ENCODE measurements at regions not wholly inside any gene's neighbourhood (a gene's known extent, or its start where the extent isn't known, plus 50 kb on each side); places are given as distances from the start of the nearest gene placed in this dataset.

DNA sequence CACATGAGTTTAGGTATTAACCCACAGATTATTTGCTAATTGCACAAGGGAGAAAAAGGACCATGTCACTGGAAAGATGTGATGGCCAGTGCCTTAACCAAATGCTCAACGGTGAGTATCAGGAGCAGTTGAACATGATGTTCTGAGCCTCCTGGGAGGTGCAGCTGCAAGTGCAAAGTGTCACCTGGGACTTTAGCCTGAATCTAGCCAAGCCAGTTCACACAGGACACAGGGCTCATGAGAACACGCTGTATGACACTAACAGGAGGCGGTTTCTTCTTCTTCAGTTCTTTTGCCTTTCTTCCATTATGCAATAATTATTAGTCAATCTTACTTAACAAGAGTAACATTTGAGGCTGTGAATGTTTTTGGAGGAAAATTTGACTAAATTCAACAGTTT, 225.3 kb downstream of the THBS2 start:
- Histone ChIP-seq H2AFZ (ENCODE audit: low read depth) (no peak overlapping the region), H3K79me2 (ENCODE audit: insufficient read depth, low read depth) (no peaks in the 10 kb centered on the region), H3K36me3 (ENCODE audit: insufficient read depth) (no peaks in the 10 kb centered on the region), H3K4me3 (IDR thresholded peaks at IDR 0.05; ENCODE audit: insufficient read depth, low read depth, low read length) (no peak overlapping the region), H4K20me1 (ENCODE audit: insufficient read depth) (no peaks in the 10 kb centered on the region), H3K4me2 (no peak overlapping the region), H3K27ac (no peak overlapping the region), H3K9ac (no peak overlapping the region), H3K27me3 (ENCODE audit: insufficient read depth, low read depth) (no peaks in the 10 kb centered on the region), H3K4me1 (ENCODE audit: low read depth, poor library complexity, severe bottlenecking) (no peaks in the 10 kb centered on the region)
- TF ChIP-seq CTCF (conservative IDR thresholded peaks at IDR 0.05; ENCODE audit: low read depth, low read length), result no peak

GRCh38 chr6:169026175-169026574, 227.5 kb downstream of the THBS2 start:
- Histone ChIP-seq H2AFZ (ENCODE audit: low read depth) (no peak overlapping the region), H3K4me1 (ENCODE audit: low read depth, poor library complexity, severe bottlenecking) (no peaks in the 10 kb centered on the region), H3K9ac (no peak overlapping the region), H3K36me3 (ENCODE audit: insufficient read depth) (no peaks in the 10 kb centered on the region), H3K4me2 (no peak overlapping the region), H3K27ac (no peak overlapping the region), H3K27me3 (ENCODE audit: insufficient read depth, low read depth) (no peaks in the 10 kb centered on the region), H3K79me2 (ENCODE audit: insufficient read depth, low read depth) (no peaks in the 10 kb centered on the region), H4K20me1 (ENCODE audit: insufficient read depth) (no peaks in the 10 kb centered on the region), H3K4me3 (IDR thresholded peaks at IDR 0.05; ENCODE audit: insufficient read depth, low read depth, low read length) (no peak overlapping the region)
- no peak for TF ChIP-seq CTCF (conservative IDR thresholded peaks at IDR 0.05; ENCODE audit: low read depth, low read length)

DNA sequence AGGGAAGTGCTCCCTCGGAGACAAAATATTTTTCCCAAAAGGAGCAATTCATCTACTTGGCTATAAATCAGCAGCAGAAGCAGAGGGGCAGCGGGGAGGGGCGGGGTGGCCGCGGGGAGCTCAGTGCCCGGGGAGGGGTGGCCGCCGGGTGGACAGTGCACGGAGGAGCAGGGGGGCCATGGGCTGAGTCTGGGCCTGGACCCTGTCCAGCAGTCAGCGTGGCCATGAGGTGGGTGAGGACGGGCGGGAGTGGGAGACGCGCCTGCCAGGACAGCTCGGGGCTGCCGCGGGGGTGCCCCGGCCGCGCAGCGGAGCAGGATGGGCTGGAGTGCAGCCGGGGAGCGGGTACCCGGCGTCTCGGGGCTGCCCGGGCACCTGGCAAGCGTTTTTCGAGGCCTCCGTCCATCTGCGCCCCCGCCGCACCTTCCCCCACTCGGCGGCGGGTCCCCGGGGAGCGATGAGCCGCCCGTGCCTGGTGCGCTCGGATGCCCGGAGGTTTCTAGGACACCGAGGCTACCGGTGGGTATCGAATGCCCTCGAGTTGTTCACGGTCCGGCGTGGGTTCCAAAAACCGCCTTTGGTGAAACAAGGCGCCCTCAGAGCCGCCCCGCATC, 229.5 kb downstream of the THBS2 start:
- Histone ChIP-seq H3K4me2 (no peak overlapping the region), H3K79me2 (ENCODE audit: insufficient read depth, low read depth) (no peaks in the 10 kb centered on the region), H3K9ac (no peak overlapping the region), H3K27ac (no peak overlapping the region), H3K4me1 (ENCODE audit: low read depth, poor library complexity, severe bottlenecking) (no peaks in the 10 kb centered on the region), H2AFZ (ENCODE audit: low read depth) (no peak overlapping the region), H3K27me3 (ENCODE audit: insufficient read depth, low read depth) (no peaks in the 10 kb centered on the region), H4K20me1 (ENCODE audit: insufficient read depth) (no peaks in the 10 kb centered on the region), H3K36me3 (ENCODE audit: insufficient read depth) (no peaks in the 10 kb centered on the region), H3K4me3 (IDR thresholded peaks at IDR 0.05; ENCODE audit: insufficient read depth, low read depth, low read length) (no peak overlapping the region)
- no peak for TF ChIP-seq CTCF (conservative IDR thresholded peaks at IDR 0.05; ENCODE audit: low read depth, low read length)

DNA sequence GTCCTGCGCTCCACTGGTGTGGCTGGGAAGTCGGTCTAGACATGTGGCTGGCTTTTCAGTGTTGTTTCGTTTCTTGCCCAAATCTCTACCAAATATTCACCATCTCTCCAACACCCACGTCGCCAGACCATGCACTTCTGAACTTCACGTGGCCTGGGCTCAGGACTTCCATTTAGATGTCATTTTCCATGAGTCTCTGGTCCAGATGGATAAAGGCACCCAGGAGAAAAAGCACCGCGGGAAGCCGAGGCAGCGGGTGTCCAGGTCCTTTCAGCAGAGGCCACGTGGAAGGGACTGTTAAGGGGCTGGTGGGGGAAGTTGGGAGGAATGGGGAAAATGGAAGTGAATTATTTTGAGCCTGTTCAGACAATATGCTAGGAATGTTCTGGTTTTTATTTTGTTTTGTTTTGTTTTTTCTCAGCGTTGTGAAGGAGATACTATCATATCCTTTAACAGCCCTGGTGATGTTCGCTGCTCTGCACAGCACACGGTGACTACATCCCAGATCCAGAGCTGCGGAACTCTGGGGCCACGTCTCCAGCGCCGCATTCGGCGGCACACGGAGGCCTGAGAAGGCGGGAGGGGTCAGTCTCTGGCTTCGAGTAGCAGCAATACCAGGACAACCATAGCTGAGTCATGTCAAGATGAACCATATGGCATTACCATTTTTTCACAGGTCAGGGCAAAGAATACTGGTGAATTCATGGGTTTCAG, 230.3 kb downstream of the THBS2 start:
- H3K27ac ChIP-seq, result no peak overlapping the region
- H3K27me3 ChIP-seq (ENCODE audit: insufficient read depth, low read depth), result no peaks in the 10 kb centered on the region
- no peak overlapping the region for H3K9ac ChIP-seq
- H3K4me3 ChIP-seq (IDR thresholded peaks at IDR 0.05; ENCODE audit: insufficient read depth, low read depth, low read length), result no peak overlapping the region
- H3K36me3 ChIP-seq (ENCODE audit: insufficient read depth), result no peaks in the 10 kb centered on the region
- H3K4me2 ChIP-seq, result no peak overlapping the region
- no peaks in the 10 kb centered on the region for H4K20me1 ChIP-seq (ENCODE audit: insufficient read depth)
- no peaks in the 10 kb centered on the region for H3K4me1 ChIP-seq (ENCODE audit: low read depth, poor library complexity, severe bottlenecking)
- TF ChIP-seq CTCF (conservative IDR thresholded peaks at IDR 0.05; ENCODE audit: low read depth, low read length), result no peak
- no peaks in the 10 kb centered on the region for H3K79me2 ChIP-seq (ENCODE audit: insufficient read depth, low read depth)
- no peak overlapping the region for H2AFZ ChIP-seq (ENCODE audit: low read depth)
